Epithelial cell of esophagus (primary cell): ENCODE measurements at regions not wholly inside any gene's neighbourhood (a gene's known extent, or its start where the extent isn't known, plus 50 kb on each side); places are given as distances from the start of the nearest gene placed in this dataset.

Source experiments
- DNase-seq: peaks from one replicate; pipeline ENCODE4 v3.0.0; 2010; ENCODE audit warnings: low read depth
- H3K4me3 ChIP-seq: 2 replicates; pipeline ENCODE4 v1.5.1; 2011; ENCODE audit warnings: mild to moderate bottlenecking, low read length, control low read depth
- CTCF ChIP-seq: IDR thresholded peaks from 2 replicates; pipeline ENCODE4 v1.5.1; 2011; ENCODE audit warnings: low read depth, mild to moderate bottlenecking, low read length, control low read depth, inconsistent platforms; ENCODE audit not compliant: insufficient read depth; ENCODE audit errors: missing control alignments

GRCh38 chr14:37791384-37792036, 196.1 kb downstream of the TTC6 start:
- no peak for TF ChIP-seq CTCF

GRCh38 chr14:37792124-37792523, 196.7 kb downstream of the TTC6 start:
- DNase-seq: no peak
- TF ChIP-seq CTCF: no peak
- no peak overlapping the region for H3K4me3 ChIP-seq

More at GRCh38 chr14:37791384-37792036, 196.1 kb downstream of the TTC6 start:
- DNase-seq: no peak
- H3K4me3 ChIP-seq: no peak overlapping the region

- no peak for DNase-seq
- no peak for TF ChIP-seq CTCF
- no peak overlapping the region for H3K4me3 ChIP-seq
Observed at GRCh38 chr14:37796703-37797416, 201.4 kb downstream of the TTC6 start.

GRCh38 chr14:37797675-37798074, 202.2 kb downstream of the TTC6 start:
- H3K4me3 ChIP-seq: no peak overlapping the region
- TF ChIP-seq CTCF: no peak
- no peak for DNase-seq

- H3K4me3 ChIP-seq: no peak overlapping the region
- no peak for TF ChIP-seq CTCF
- no peak for DNase-seq
Observed at GRCh38 chr14:37807722-37808121, 212.3 kb downstream of the TTC6 start.

GRCh38 chr14:37810094-37810801, 214.8 kb downstream of the TTC6 start:
- H3K4me3 ChIP-seq: no peak overlapping the region
- TF ChIP-seq CTCF: no peak
- DNase-seq: no peak
